Inflammatory macrophage (primary cell): ENCODE measurements at regions not wholly inside any gene's neighbourhood (a gene's known extent, or its start where the extent isn't known, plus 50 kb on each side); places are given as distances from the start of the nearest gene placed in this dataset.
"Not testable (repeated sequence)": the region's sequence is repeated elsewhere in the genome, so short reads cannot be mapped to it uniquely, and the experiment has no call there.

ENCODE experiments used
- DNase-seq, 2 donors: peaks; one replicate each; pipeline ENCODE4 v3.0.0-alpha.2; 2020 to 2022

DNA sequence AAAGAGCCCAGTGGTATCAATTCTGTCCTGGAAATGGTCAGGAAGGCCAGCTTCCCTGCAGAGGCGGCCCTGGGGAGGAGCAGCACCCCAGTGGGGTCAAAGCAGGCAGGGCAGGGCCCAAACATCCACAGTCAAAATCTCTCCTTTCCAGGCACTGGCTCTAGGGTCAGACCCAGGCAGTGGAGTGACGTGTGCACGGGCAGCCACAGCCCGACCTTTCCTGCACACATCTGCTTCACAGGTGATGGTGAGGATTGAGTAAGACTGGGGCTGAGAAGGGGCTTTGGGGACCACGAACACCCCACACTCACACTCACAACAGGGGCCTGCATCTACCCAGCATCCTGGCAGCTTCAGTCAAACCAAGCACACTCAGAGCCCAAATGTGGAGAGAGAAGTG is 97.8 kb upstream of the GLI2 start:
- no peak for DNase-seq

GRCh38 chr2:120638450-120638849 is 97.2 kb upstream of the GLI2 start:
- no peak for DNase-seq

DNA sequence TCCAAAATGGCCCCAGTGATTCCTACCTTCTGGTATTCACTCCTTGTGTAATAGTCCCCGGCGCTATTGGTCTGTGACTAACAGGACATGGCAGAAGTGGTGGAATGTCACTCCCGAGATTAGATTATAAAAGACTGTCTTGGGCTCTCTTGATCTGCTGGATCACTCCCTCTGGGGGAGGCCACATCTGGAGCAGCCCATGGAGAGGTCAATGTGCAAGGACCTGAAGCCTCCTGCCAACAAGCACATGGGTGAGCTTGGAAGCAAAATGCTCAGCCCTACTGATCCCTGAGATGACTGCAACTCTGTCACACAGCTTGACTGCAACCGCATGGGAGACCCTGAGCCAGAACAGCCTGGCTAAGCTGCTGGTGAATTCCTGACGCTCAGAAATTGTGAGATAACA is 94.3 kb upstream of the GLI2 start:
- DNase-seq, result no peak

- no peak for DNase-seq
Observed at GRCh38 chr2:120642646-120643045, 93.0 kb upstream of the GLI2 start.

DNA sequence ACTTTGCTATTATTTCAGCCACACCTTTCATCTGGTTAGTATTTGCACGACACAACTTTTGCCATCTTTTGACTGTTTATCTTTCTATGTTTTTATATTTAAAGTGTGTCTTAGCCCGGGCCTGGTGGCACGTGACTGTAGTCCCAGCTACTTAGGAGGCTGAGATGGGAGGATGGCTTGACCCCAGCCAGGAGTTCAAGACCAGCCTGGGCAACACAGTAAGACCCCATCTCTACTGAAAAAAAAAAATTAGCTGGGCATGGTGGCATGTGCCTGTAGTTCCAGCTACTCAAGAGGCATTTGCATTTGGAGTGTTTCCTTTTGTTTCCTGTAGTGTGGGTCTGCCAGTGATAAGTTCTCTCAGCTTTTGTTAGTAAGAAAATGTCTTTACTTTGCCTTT is 88.7 kb upstream of the GLI2 start:
- no peak for DNase-seq

DNA sequence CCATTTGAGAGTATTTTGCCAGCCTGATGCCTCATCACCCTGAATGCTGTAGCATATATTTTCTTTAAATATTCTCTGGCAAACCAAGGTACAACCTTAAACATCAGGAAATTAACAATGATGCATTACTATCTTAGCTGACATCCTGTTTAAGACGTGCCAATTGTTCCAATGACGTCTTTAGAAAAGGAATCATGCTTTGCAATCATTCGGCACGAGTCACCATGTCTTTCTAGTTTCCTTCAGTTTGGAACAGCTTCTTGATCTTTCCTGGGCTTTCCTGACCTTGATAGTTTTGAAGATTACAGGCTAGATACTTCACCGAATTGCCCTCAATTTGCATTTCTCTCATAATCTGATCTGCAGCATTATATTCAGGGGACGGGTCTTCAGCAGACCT is 88.2 kb upstream of the GLI2 start:
- no peak for DNase-seq

DNA sequence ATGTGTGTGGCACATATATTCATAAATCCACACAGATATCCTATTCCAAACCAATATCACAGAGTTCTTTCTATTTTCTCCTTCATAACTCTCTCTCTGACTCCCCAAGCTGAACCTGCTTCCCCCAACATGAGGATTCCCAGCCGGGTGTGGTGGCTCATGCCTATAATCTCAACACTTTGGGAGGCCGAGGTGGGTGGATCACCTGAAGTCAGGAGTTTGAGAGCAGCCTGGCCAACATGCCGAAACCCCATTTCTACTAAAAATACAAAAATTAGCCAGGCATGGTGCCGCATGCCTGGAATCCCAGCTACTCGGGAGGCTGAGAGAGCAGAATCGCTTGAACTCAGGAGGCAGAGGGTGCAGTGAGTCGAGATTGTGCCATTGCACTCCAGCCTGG is 86.3 kb upstream of the GLI2 start:
- DNase-seq, result not testable (repeated sequence)

- no peak for DNase-seq
Observed at GRCh38 chr2:120650022-120650644, 85.5 kb upstream of the GLI2 start.

GRCh38 chr2:120651818-120652217 is 83.8 kb upstream of the GLI2 start:
- DNase-seq, result no peak

DNA sequence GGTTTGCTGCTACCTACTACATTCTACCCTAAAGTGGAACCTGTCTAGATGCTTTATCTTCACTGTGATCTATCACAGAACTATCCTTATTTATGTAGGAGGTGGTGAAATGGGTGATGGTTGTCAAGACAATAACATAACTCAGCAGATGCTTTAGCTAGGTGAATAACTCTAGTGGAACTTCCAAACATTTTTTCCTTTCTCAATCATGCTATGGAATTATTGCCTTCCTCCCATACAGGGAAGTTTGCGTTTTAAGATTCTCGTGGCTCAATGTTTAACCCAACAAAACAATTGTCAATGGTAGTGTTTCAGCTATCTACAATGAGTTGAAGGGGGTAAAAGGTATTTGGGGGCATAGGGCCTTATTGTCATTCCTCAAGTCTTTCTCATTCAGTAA is 82.6 kb upstream of the GLI2 start:
- DNase-seq, result no peak

DNA sequence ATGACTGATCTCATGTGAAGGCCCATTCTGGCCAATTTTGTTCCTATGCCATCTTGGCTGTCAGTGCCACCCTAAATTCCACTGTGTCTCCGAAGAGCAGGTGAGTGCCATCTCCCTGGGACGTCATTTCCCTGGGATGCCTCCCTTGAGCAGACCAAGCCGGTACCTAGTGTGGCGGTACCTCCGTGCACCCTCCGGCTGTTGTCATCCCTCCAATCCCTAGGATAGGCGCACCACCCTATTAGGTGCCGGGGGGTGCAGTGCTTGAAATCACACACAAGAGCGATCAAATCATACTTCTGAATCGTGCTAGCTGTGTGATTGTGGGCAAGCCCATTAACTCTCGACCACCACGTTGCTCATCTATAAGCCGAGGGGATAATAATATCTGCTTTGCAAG is 81.8 kb upstream of the GLI2 start:
- no peak for DNase-seq

- DNase-seq, result no peak
Observed at GRCh38 chr2:120654381-120655134, 81.1 kb upstream of the GLI2 start.

- DNase-seq, result no peak
Observed at GRCh38 chr2:120656273-120656950, 79.3 kb upstream of the GLI2 start.

- DNase-seq, result no peak
Observed at GRCh38 chr2:120658042-120658769, 77.5 kb upstream of the GLI2 start.

- DNase-seq, result no peak
Observed at GRCh38 chr2:120658770-120659158, 76.9 kb upstream of the GLI2 start.

DNA sequence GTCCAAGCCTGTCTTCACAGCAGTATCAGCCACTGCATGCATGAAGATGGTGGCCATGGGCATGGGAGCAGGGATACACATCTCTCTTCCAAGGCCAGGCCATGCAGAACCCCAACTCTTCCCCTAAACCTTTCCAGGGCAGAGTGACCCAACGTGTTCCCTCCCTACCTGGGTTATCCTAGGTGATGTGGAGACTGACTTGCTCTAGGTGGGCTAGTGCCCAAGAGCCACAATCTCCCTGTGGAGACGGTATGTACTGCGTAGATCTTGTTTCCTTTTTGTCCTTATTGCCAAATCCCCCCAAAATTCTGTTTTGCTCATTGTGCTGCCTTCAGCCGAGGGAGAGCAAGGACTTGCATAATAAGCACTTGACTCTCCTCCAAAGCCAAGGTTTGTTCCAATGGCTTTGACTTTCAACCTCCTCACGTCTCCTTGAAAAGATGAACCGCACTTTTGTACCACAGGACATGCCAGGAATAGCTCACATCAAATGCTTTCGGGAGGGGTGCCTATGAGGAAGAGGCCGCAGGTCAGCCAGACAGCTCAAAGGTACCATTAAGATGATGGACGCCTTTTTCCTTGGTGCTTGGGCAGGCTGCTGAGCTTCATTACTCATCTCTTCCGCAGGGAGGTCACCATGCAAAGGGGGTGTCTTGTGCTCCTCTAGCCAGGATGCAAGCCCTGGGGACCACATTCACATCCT is 76.2 kb upstream of the GLI2 start:
- DNase-seq, result no peak

DNA sequence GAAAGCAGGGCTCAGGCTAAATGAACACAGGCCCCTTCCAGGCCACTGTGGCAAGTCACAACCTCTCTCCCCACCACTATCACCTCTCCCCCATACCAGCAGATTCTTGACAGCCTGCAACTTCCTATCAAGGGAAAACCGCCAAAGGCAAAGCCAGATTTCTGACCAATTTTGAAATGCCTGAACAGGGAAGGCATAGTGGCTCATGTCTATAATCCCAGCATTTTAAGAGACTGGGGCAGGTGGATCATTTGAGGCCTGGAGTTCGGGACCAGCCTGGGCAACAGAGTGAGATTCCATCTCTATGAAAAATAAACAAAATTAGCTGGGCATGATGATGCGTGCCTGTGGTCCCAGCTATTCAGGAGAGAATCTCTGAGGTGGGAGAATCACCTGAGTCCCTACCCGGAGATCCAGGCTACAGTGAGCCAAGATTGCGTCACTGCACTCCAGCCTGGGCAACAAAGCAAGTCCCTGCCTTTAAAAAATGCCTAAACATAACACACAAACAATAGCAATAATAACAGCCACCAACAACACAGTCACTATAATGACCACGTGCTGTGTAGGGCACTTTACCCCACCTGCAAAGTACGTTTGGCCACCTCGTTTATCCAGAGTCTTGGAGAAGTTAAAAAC is 75.5 kb upstream of the GLI2 start:
- DNase-seq, result no peak

- DNase-seq, result no peak
Observed at GRCh38 chr2:120660771-120661459, 74.8 kb upstream of the GLI2 start.

- no peak for DNase-seq
Observed at GRCh38 chr2:120661551-120661950, 74.1 kb upstream of the GLI2 start.

- DNase-seq, result no peak
Observed at GRCh38 chr2:120662046-120662445, 73.6 kb upstream of the GLI2 start.

DNA sequence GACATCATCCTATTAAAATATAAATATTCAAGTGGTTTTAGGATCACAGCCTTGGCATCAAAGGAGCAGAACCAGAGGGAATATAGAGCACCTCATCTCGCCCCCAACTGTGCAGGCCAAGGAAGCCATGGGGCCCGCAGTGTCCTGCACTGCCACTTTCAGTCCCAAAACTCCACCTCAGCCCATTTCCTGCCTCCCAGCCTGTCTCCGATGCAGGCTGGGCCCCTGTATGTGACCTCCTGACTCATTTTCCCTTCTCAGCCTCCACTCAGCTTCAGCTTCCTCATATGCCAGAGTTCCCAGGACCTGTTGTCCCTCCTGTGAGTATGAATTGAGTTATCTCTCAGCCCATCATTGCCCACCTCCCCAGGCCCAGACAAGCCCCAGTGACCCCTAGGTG is 72.9 kb upstream of the GLI2 start:
- DNase-seq, result no peak

GRCh38 chr2:120666433-120666832 is 69.2 kb upstream of the GLI2 start:
- DNase-seq, result no peak
